SK-N-SH treated with all-trans-retinoic acid at 6 μM for 48 hours (cell line): ENCODE measurements at regions not wholly inside any gene's neighbourhood (a gene's known extent, or its start where the extent isn't known, plus 50 kb on each side); places are given as distances from the start of the nearest gene placed in this dataset.

Experiments
- ATAC-seq: fragments of 200-7000 bp; cut with Tn5 transposase; 3 replicates; pipeline ENCODE4 v1.9.1; 2020; ENCODE audit warnings: mild to moderate bottlenecking, moderate library complexity
- BACH2 ChIP-seq: fragments of 250-450 bp; sonication (Bioruptor Pico); IDR thresholded peaks from 2 replicates; pipeline ENCODE4 v1.9.0; 2021; ENCODE audit warnings: mild to moderate bottlenecking, borderline replicate concordance
- CREB5 ChIP-seq: fragments of 250-450 bp; sonication (Bioruptor Pico); IDR thresholded peaks from 2 replicates; pipeline ENCODE4 v1.5.1; 2020; ENCODE audit warnings: low read depth, mild to moderate bottlenecking, moderate library complexity
- CSDC2 ChIP-seq: fragments of 250-450 bp; sonication (Bioruptor Pico); IDR thresholded peaks from 2 replicates; pipeline ENCODE4 v1.5.0; 2020; ENCODE audit warnings: mild to moderate bottlenecking, moderate library complexity
- CSRNP3 ChIP-seq: fragments of 250-450 bp; sonication (Bioruptor Pico); IDR thresholded peaks from 2 replicates; pipeline ENCODE4 v1.5.1; 2021; ENCODE audit warnings: mild to moderate bottlenecking, moderate library complexity
- GLIS3 ChIP-seq: fragments of 250-450 bp; sonication (Bioruptor Pico); IDR thresholded peaks from 2 replicates; pipeline ENCODE4 v1.5.0; 2020; ENCODE audit warnings: mild to moderate bottlenecking, moderate library complexity
- ISL1 ChIP-seq: fragments of 250-450 bp; sonication (Bioruptor Pico); IDR thresholded peaks from 2 replicates; pipeline ENCODE4 v2.1.2; 2022; ENCODE audit warnings: mild to moderate bottlenecking, moderate library complexity
- OSR1 ChIP-seq: fragments of 250-450 bp; sonication (Bioruptor Pico); IDR thresholded peaks from 2 replicates; pipeline ENCODE4 v1.8.0; 2022; ENCODE audit warnings: moderate library complexity, mild to moderate bottlenecking, inconsistent platforms
- PATZ1 ChIP-seq: fragments of 250-450 bp; sonication (Bioruptor Pico); IDR thresholded peaks from 2 replicates; pipeline ENCODE4 v1.8.0; 2020; ENCODE audit warnings: mild to moderate bottlenecking, moderate library complexity, borderline replicate concordance
- POU6F1 ChIP-seq: fragments of 250-450 bp; sonication (Bioruptor Pico); IDR thresholded peaks from 2 replicates; pipeline ENCODE4 v1.8.0; 2021; ENCODE audit warnings: low read depth, mild to moderate bottlenecking, moderate library complexity, borderline replicate concordance
- PPARA ChIP-seq: fragments of 250-450 bp; sonication (Bioruptor Pico); IDR thresholded peaks from 2 replicates; pipeline ENCODE4 v1.5.0; 2020; ENCODE audit warnings: mild to moderate bottlenecking, borderline replicate concordance
- SNAI2 ChIP-seq: fragments of 250-450 bp; sonication (Bioruptor Pico); IDR thresholded peaks from 2 replicates; pipeline ENCODE4 v1.5.0; 2020; ENCODE audit warnings: mild to moderate bottlenecking, moderate library complexity
- TSHZ2 ChIP-seq: fragments of 250-450 bp; sonication (Bioruptor Pico); IDR thresholded peaks from 2 replicates; pipeline ENCODE4 v1.5.0; 2020; ENCODE audit warnings: mild to moderate bottlenecking, moderate library complexity
- ZC3H10 ChIP-seq: fragments of 250-450 bp; sonication (Bioruptor Pico); IDR thresholded peaks from 2 replicates; pipeline ENCODE4 v1.5.1; 2021; ENCODE audit warnings: mild to moderate bottlenecking, moderate library complexity
- ZFP3 ChIP-seq: fragments of 250-450 bp; sonication (Bioruptor Pico); IDR thresholded peaks from 2 replicates; pipeline ENCODE4 v1.5.0; 2020; ENCODE audit warnings: mild to moderate bottlenecking, moderate library complexity
- ZFP30 ChIP-seq: fragments of 450-650 bp; formaldehyde crosslinking; IDR thresholded peaks from 2 replicates; pipeline ENCODE4 v1.5.0; 2022; ENCODE audit warnings: mild to moderate bottlenecking, moderate library complexity
- ZNF8 ChIP-seq: fragments of 450-650 bp; formaldehyde crosslinking; IDR thresholded peaks from 2 replicates; pipeline ENCODE4 v1.5.0; 2020; ENCODE audit warnings: mild to moderate bottlenecking, moderate library complexity

GRCh38 chr16:85423631-85424030, 189.5 kb upstream of the GSE1 start (continued):
- no peak for TF ChIP-seq ISL1
- TF ChIP-seq BACH2 (CRISPR knock-in tag), result no peak

- ATAC-seq, result no peak
Observed at GRCh38 chr16:85424260-85425073, 188.7 kb upstream of the GSE1 start.

GRCh38 chr16:85425074-85425662, 188.0 kb upstream of the GSE1 start:
- TF ChIP-seq ZC3H10 (CRISPR knock-in tag), result no peak
- TF ChIP-seq ZNF8 (CRISPR knock-in tag), result no peak
- ATAC-seq, result no peak

More at GRCh38 chr16:85424260-85425073, 188.7 kb upstream of the GSE1 start:
- TF ChIP-seq TSHZ2, result no peak
- no peak for TF ChIP-seq ZNF8 (CRISPR knock-in tag)
- no peak for TF ChIP-seq SNAI2 (CRISPR knock-in tag)
- no peak for TF ChIP-seq GLIS3
- TF ChIP-seq CSRNP3 (CRISPR knock-in tag), result no peak
- TF ChIP-seq ZFP30, result no peak
- TF ChIP-seq OSR1 (CRISPR knock-in tag), result no peak
- no peak for TF ChIP-seq ISL1
- no peak for TF ChIP-seq CREB5 (CRISPR knock-in tag)
- no peak for TF ChIP-seq POU6F1
- TF ChIP-seq ZFP3 (CRISPR knock-in tag), result no peak
- TF ChIP-seq ZC3H10 (CRISPR knock-in tag), result no peak

- ATAC-seq, result no peak
- TF ChIP-seq PPARA (CRISPR knock-in tag) (no peak), PATZ1 (no peak), SNAI2 (CRISPR knock-in tag) (no peak), CSDC2 (CRISPR knock-in tag) (no peak), BACH2 (CRISPR knock-in tag) (no peak)
Observed at GRCh38 chr16:85426806-85427205, 186.3 kb upstream of the GSE1 start.
